ENCODE measurements at regions not wholly inside any gene's neighbourhood (a gene's known extent, or its start where the extent isn't known, plus 50 kb on each side); places are given as distances from the start of the nearest gene placed in this dataset.
A peak's percentile ranks its signal among the peaks of the same experiment; 100 is the strongest.

DNA sequence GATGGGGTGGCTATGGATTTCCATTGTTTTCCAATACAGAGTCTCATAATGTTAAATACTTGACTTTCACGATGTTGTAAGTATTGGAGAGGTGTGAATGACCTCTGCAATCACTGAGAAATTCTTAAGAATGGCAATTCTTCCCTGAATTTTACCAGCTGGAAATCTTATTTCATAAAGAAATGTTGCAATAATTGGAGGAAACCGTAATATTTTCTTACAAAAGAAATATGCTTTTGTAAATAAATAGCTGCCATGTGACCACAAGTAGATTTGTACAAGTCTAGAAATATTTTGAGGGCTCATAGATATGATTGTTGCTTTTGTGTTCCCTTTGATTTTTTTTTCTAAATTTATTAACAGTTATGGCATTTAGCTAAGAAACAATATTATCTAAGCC lies 308.7 kb upstream of the ATP2B1 start:
- Histone ChIP-seq H3K27me3 (no peaks in the 10 kb centered on the region), H3K27ac (no peak overlapping the region), H3K36me3 (no peaks in the 10 kb centered on the region), H3K4me3 (no peak overlapping the region), H3K9me3 (no peaks in the 10 kb centered on the region), H3K4me1 (peaks cover 0 to 7% of the 10 kb centered on the region in 2 donors)
- no peak for DNase-seq (ENCODE audit: low spot score)
- TF ChIP-seq, protein P1, sequence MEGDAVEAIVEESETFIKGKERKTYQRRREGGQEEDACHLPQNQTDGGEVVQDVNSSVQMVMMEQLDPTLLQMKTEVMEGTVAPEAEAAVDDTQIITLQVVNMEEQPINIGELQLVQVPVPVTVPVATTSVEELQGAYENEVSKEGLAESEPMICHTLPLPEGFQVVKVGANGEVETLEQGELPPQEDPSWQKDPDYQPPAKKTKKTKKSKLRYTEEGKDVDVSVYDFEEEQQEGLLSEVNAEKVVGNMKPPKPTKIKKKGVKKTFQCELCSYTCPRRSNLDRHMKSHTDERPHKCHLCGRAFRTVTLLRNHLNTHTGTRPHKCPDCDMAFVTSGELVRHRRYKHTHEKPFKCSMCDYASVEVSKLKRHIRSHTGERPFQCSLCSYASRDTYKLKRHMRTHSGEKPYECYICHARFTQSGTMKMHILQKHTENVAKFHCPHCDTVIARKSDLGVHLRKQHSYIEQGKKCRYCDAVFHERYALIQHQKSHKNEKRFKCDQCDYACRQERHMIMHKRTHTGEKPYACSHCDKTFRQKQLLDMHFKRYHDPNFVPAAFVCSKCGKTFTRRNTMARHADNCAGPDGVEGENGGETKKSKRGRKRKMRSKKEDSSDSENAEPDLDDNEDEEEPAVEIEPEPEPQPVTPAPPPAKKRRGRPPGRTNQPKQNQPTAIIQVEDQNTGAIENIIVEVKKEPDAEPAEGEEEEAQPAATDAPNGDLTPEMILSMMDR (IDR thresholded peaks at IDR 0.05), result no peak

DNA sequence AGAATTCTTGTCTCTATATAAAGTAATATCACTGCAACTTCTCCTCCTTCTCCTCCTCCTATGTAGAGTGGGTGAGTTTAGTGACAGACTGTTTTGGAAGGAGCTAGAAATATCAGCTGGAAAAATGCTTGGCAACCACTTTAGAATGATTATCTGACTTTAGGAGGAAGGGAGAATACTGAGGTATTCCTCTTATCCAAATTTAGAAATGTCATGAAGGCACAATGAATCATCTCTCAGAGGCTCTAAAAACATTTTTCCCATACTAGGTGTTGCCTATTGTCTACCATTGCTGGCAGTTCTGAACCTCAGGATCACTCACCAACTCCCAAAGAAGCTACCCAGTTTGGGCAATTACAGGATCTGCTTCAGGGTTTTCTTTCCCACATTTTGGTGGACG lies 306.6 kb upstream of the ATP2B1 start:
- Histone ChIP-seq H3K4me1 (peaks cover 0 to 7% of the 10 kb centered on the region in 2 donors), H3K27ac (no peak overlapping the region), H3K36me3 (no peaks in the 10 kb centered on the region), H3K27me3 (no peaks in the 10 kb centered on the region), H3K9me3 (no peaks in the 10 kb centered on the region), H3K4me3 (no peak overlapping the region)
- TF ChIP-seq, protein P1 (IDR thresholded peaks at IDR 0.05), result no peak
- no peak for DNase-seq (ENCODE audit: low spot score)

DNA sequence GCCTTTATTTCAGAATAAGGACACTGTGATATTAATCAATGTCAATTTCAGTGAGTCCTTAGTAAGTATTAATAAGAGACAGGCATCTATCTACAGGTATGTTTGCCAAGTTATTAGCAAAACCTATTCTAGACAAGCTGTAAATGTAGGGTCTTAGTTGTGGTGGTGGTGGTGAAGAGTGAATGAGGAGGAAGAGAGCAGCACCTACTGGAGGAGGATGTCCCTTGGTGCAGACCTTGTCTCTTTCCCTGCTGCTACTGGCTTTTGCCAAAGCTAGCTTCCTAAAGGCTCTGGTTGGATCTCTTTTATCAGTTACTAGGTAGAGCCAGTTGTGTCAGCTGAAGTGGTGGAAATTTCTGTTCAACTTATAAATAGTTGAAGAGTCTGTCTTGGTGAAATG lies 304.8 kb upstream of the ATP2B1 start:
- H3K27me3 ChIP-seq, result no peaks in the 10 kb centered on the region
- H3K36me3 ChIP-seq, result no peaks in the 10 kb centered on the region
- H3K9me3 ChIP-seq, result no peaks in the 10 kb centered on the region
- TF ChIP-seq, protein P1 (IDR thresholded peaks at IDR 0.05), result peak in 1 of 2 donors; percentile 44
- H3K27ac ChIP-seq, result no peak overlapping the region
- DNase-seq (ENCODE audit: low spot score), result no peak
- H3K4me1 ChIP-seq, result peaks cover 0 to 7% of the 10 kb centered on the region in 2 donors
- H3K4me3 ChIP-seq, result no peak overlapping the region

DNA sequence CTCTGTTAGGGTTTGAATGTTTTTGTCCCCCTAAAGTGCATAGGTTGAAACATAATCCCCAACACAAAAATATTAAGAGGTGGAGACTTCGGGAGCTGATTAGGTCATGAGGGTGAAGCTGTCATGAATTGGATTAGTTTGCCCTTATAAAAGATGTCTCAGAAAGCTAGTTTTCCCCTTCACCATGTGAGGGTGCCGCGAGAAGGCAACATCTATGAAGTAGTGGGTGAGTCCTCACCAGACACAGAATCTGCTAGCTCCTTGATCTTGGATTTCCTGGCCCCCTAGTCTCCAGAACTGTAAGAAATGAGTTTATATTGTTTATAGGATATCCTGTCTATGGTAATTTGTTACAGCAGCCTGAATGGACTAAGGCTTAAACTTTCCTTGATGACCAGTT lies 301.5 kb upstream of the ATP2B1 start:
- H3K9me3 ChIP-seq, result no peaks in the 10 kb centered on the region
- DNase-seq (ENCODE audit: low spot score), result no peak
- TF ChIP-seq, protein P1 (IDR thresholded peaks at IDR 0.05), result no peak
- H3K27ac ChIP-seq, result no peak overlapping the region
- no peak overlapping the region for H3K4me3 ChIP-seq
- H3K27me3 ChIP-seq, result no peaks in the 10 kb centered on the region
- no peaks in the 10 kb centered on the region for H3K4me1 ChIP-seq
- no peaks in the 10 kb centered on the region for H3K36me3 ChIP-seq

DNA sequence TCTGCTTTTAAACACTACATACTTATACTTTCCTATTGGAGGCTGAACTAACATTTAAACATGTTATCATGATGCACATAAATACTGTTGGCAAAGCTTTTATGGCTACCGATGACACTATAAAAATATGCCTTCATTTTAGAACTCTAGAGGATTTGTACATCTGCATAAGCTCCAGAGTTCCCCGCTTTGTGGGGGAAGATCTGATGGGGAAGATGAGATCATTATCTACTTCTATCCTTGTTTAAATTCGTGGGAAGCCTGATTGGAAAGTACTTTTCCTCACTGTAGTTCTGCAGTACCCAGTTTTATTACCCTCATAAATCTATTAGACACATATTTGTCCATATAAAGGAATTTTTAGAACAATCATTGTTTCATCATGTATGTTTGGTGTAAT lies 299.6 kb upstream of the ATP2B1 start:
- Histone ChIP-seq H3K36me3 (no peaks in the 10 kb centered on the region), H3K4me1 (no peaks in the 10 kb centered on the region), H3K27me3 (no peaks in the 10 kb centered on the region), H3K27ac (no peak overlapping the region), H3K9me3 (no peaks in the 10 kb centered on the region), H3K4me3 (no peak overlapping the region)
- no peak for DNase-seq (ENCODE audit: low spot score)
- TF ChIP-seq, protein P1 (IDR thresholded peaks at IDR 0.05), result no peak

DNA sequence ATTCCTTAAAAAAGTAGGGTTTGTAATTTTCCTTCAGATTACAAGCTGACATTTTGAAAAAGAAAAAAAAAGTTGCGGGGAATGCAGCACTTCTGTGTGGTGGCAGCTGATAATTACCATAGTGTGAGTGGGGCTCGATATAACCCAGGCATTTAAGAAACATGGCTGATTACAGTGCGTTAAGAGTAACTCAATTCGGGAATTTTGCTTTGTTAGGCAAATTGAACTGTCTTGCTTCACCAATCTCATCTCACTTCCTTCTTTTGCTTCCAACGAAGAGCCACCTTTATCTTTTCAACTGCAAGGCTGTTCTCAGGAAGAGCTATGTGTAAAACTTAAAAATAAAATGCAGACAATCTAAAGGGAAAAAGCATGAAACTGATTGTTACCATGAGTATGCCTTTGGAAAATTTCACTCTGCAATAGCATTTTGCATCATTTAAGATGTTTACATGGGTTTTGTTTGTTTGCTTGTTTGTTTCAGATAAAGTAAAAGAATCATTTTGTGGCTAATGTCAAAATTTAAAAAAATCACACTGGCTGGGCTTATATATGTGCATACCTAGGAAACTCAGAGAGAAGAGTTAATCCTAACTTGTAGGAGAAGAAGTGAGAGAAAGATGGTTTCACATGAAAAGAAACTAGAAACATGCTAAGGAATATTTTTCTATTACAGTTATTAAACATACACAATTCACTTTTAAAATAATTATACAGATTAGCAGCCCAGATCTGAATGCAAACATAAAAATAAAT lies 295.9 kb upstream of the ATP2B1 start:
- TF ChIP-seq, protein P1 (IDR thresholded peaks at IDR 0.05), result no peak
- no peaks in the 10 kb centered on the region for H3K4me1 ChIP-seq
- H3K27ac ChIP-seq, result no peak overlapping the region
- H3K9me3 ChIP-seq, result no peaks in the 10 kb centered on the region
- H3K36me3 ChIP-seq, result no peaks in the 10 kb centered on the region
- no peak overlapping the region for H3K4me3 ChIP-seq
- no peak for DNase-seq (ENCODE audit: low spot score)
- no peaks in the 10 kb centered on the region for H3K27me3 ChIP-seq

Data from right atrium auricular region (tissue), 2 donors.